Natural killer cell (primary cell): ENCODE measurements at regions not wholly inside any gene's neighbourhood (a gene's known extent, or its start where the extent isn't known, plus 50 kb on each side); places are given as distances from the start of the nearest gene placed in this dataset.

Experiments
- ATAC-seq, 3 donors: fragments of 150-1000 bp in 2 of 3; fragments of 200-7000 bp in 1 of 3; cut with Tn5 transposase; 1 replicate in 1 of 3; 2 replicates in 2 of 3; pipeline ENCODE4 v1.10.0; 2021; ENCODE audit warnings: mild to moderate bottlenecking in 2 of 3, moderate library complexity in 2 of 3
- DNase-seq, 2 donors: peaks; one replicate each; pipeline versions ENCODE4 v3.0.0 to v3.0.0-alpha.2; 2013 to 2021; ENCODE audit warnings: mixed read lengths in 1 of 2
- H3K27ac ChIP-seq: one replicate; pipeline ENCODE4 v1.5.1; 2013; ENCODE audit warnings: mild to moderate bottlenecking, low read length
- H3K27me3 ChIP-seq: one replicate; pipeline ENCODE4 v1.6.1; 2013; ENCODE audit warnings: low read length; ENCODE audit not compliant: control insufficient read depth, insufficient read depth
- H3K36me3 ChIP-seq: one replicate; pipeline ENCODE4 v1.6.1; 2013; ENCODE audit warnings: low read length; ENCODE audit not compliant: control insufficient read depth, insufficient read depth
- H3K4me1 ChIP-seq: one replicate; pipeline ENCODE4 v1.6.1; 2013; ENCODE audit warnings: low read length; ENCODE audit not compliant: control insufficient read depth, insufficient read depth
- H3K4me3 ChIP-seq: one replicate; pipeline ENCODE4 v1.5.1; 2013; ENCODE audit warnings: low read length
- H3K9me3 ChIP-seq: one replicate; pipeline ENCODE4 v1.6.1; 2013; ENCODE audit warnings: low read length; ENCODE audit not compliant: control insufficient read depth, insufficient read depth
- H3K27ac Mint-ChIP-seq, 2 donors: one replicate each; pipeline ENCODE4 v1.8.0; 2022; ENCODE audit warnings: mild to moderate bottlenecking in 2 of 2, mixed read lengths in 2 of 2, moderate library complexity in 1 of 2
- H3K27me3 Mint-ChIP-seq, 2 donors: one replicate each; pipeline ENCODE4 v1.8.0; 2022; ENCODE audit warnings: low read depth in 2 of 2, mixed read lengths in 2 of 2
- H3K36me3 Mint-ChIP-seq: one replicate; pipeline ENCODE4 v1.8.0; 2022; ENCODE audit warnings: mixed read lengths
- H3K4me1 Mint-ChIP-seq, 2 donors: one replicate each; pipeline ENCODE4 v1.8.0; 2022; ENCODE audit warnings: mixed read lengths in 2 of 2
- H3K4me3 Mint-ChIP-seq: one replicate; pipeline ENCODE4 v1.8.0; 2022; ENCODE audit warnings: mild to moderate bottlenecking, moderate library complexity, mixed read lengths
- H3K9me3 Mint-ChIP-seq, 2 donors: one replicate each; pipeline ENCODE4 v1.8.0; 2022; ENCODE audit warnings: mixed read lengths in 2 of 2
- CTCF ChIP-seq: fragments of 200-600 bp; IDR thresholded peaks from one replicate; pipeline ENCODE4 v1.8.0; 2022; ENCODE audit warnings: antibody characterized with exemption
- WGBS: methylation state at CpG from one replicate; pipeline ENCODE4 v1.1.7; 2013; ENCODE audit warnings: missing lambda C conversion rate; ENCODE audit not compliant: insufficient coverage; 5-methylcytosine and 5-hydroxymethylcytosine counted together
- intact Hi-C: fragments of 100-400 bp; cut with micrococcal nuclease; formaldehyde crosslinking; loops from one replicate; pipeline ENCODE4 v1.14.2; 2022

- Mint-ChIP-seq H3K9me3 (peaks cover 0 to 8% of the 10 kb centered on the region in 2 donors), H3K36me3 (no peaks in the 10 kb centered on the region), H3K4me1 (peaks cover 73 to 80% of the 10 kb centered on the region in 2 donors), H3K27me3 (peaks cover 0 to 2% of the 10 kb centered on the region in 2 donors), H3K27ac (peak overlapping the region in 1 of 2 donors; percentile 84), H3K4me3 (no peak overlapping the region)
- WGBS: 86% methylated on average over 3 of the region's 3 CpGs
- H3K4me3 ChIP-seq: no peak overlapping the region
- TF ChIP-seq CTCF: no peak
- ATAC-seq (no peak), DNase-seq (no peak)
- intact Hi-C loops: loop anchor here (5.0 kb wide), 1 partner anchor 33 kb away; no protein-coding TSS in a partner anchor
- no peaks in the 10 kb centered on the region for H3K27me3 ChIP-seq
- peaks cover 99% of the 10 kb centered on the region for H3K4me1 ChIP-seq
- H3K27ac ChIP-seq: no peak overlapping the region
- H3K36me3 ChIP-seq: no peaks in the 10 kb centered on the region
- no peaks in the 10 kb centered on the region for H3K9me3 ChIP-seq
Measured at GRCh38 chr1:24995661-24996060, 65.6 kb upstream of the RUNX3 start.

- H3K9me3 Mint-ChIP-seq: peaks cover 0 to 8% of the 10 kb centered on the region in 2 donors
- H3K4me1 Mint-ChIP-seq: peaks cover 74 to 82% of the 10 kb centered on the region in 2 donors
- Histone ChIP-seq H3K36me3 (no peaks in the 10 kb centered on the region), H3K4me1 (peaks cover 99% of the 10 kb centered on the region), H3K27ac (no peak overlapping the region), H3K9me3 (no peaks in the 10 kb centered on the region), H3K4me3 (no peak overlapping the region), H3K27me3 (no peaks in the 10 kb centered on the region)
- no peak for TF ChIP-seq CTCF
- ATAC-seq (no peak), DNase-seq (no peak)
- no peaks in the 10 kb centered on the region for H3K36me3 Mint-ChIP-seq
- no peak overlapping the region for H3K4me3 Mint-ChIP-seq
- H3K27ac Mint-ChIP-seq: no peak overlapping the region
- peaks cover 2% of the 10 kb centered on the region in 2 donors for H3K27me3 Mint-ChIP-seq
- WGBS: 83% methylated on average over 6 of the region's 6 CpGs
- intact Hi-C loops: loop anchor here (5.0 kb wide), 1 partner anchor 33 kb away; no protein-coding TSS in a partner anchor
Measured at GRCh38 chr1:24995140-24995539, 65.1 kb upstream of the RUNX3 start.

- H3K36me3 Mint-ChIP-seq: no peaks in the 10 kb centered on the region
- H3K9me3 ChIP-seq: no peaks in the 10 kb centered on the region
- DNase-seq: no peak
- peaks cover 10 to 11% of the 10 kb centered on the region in 2 donors for H3K27me3 Mint-ChIP-seq
- no peak overlapping the region for H3K4me3 Mint-ChIP-seq
- H3K36me3 ChIP-seq: no peaks in the 10 kb centered on the region
- H3K4me3 ChIP-seq: no peak overlapping the region
- intact Hi-C loops: loop anchor here (5.0 kb wide), 1 partner anchor 38 kb away; no protein-coding TSS in a partner anchor
- no peak for TF ChIP-seq CTCF
- ATAC-seq: no peak
- WGBS: 97% methylated on average over 16 of the region's 16 CpGs
- no peaks in the 10 kb centered on the region for H3K27me3 ChIP-seq
- no peak overlapping the region for H3K27ac Mint-ChIP-seq
- H3K4me1 Mint-ChIP-seq: peaks cover 70 to 81% of the 10 kb centered on the region in 2 donors
- no peak overlapping the region for H3K27ac ChIP-seq
- peaks cover 0 to 8% of the 10 kb centered on the region in 2 donors for H3K9me3 Mint-ChIP-seq
- H3K4me1 ChIP-seq: peaks cover 99% of the 10 kb centered on the region
Measured at GRCh38 chr1:24993871-24994580, 64.0 kb upstream of the RUNX3 start.
